ENCODE measurements at regions not wholly inside any gene's neighbourhood (a gene's known extent, or its start where the extent isn't known, plus 50 kb on each side); places are given as distances from the start of the nearest gene placed in this dataset.

GRCh38 chr11:16605389-16605893, 133.0 kb upstream of the C11orf58 start:
- H3K9me2 ChIP-seq (replicated peaks; ENCODE audit: low read depth, low read length), result no peaks in the 10 kb centered on the region
- H3K36me3 ChIP-seq (ENCODE audit: insufficient read depth, low read length), result no peaks in the 10 kb centered on the region
- no peaks in the 10 kb centered on the region for H3K4me1 ChIP-seq (ENCODE audit: insufficient read depth, low read length, poor library complexity, severe bottlenecking)
- H3K79me2 ChIP-seq (ENCODE audit: insufficient read depth, low read length), result no peaks in the 10 kb centered on the region
- no peak for TF ChIP-seq EZH2phosphoT487 (IDR thresholded peaks at IDR 0.05; ENCODE audit: borderline replicate concordance)
- no peak for TF ChIP-seq CTCF (conservative IDR thresholded peaks at IDR 0.05; ENCODE audit: low read length)
- H2AFZ ChIP-seq (ENCODE audit: low read length), result no peak overlapping the region
- H4K20me1 ChIP-seq (ENCODE audit: insufficient read depth, low read length, poor library complexity, severe bottlenecking), result no peaks in the 10 kb centered on the region
- no peaks in the 10 kb centered on the region for H3F3A ChIP-seq (ENCODE audit: low read depth)
- H3K27me3 ChIP-seq (ENCODE audit: insufficient read depth, low read length, poor library complexity, severe bottlenecking), result no peaks in the 10 kb centered on the region
- no peak overlapping the region for H3K4me3 ChIP-seq (ENCODE audit: low read length, poor library complexity, severe bottlenecking)
- no peak overlapping the region for H3K9ac ChIP-seq (ENCODE audit: low read depth, low read length, poor library complexity, severe bottlenecking)
- H3K9me3 ChIP-seq (ENCODE audit: insufficient read depth, low read depth, low read length), result no peaks in the 10 kb centered on the region
- H3K4me2 ChIP-seq (ENCODE audit: low read depth, low read length, poor library complexity, severe bottlenecking), result no peak overlapping the region

GRCh38 chr11:16604794-16605388, 133.6 kb upstream of the C11orf58 start:
- Histone ChIP-seq H3K36me3 (ENCODE audit: insufficient read depth, low read length) (no peaks in the 10 kb centered on the region), H3K4me1 (ENCODE audit: insufficient read depth, low read length, poor library complexity, severe bottlenecking) (no peaks in the 10 kb centered on the region), H3K4me2 (ENCODE audit: low read depth, low read length, poor library complexity, severe bottlenecking) (no peak overlapping the region), H3K9ac (ENCODE audit: low read depth, low read length, poor library complexity, severe bottlenecking) (no peak overlapping the region), H3K27me3 (ENCODE audit: insufficient read depth, low read length, poor library complexity, severe bottlenecking) (no peaks in the 10 kb centered on the region), H2AFZ (ENCODE audit: low read length) (no peak overlapping the region), H3F3A (ENCODE audit: low read depth) (no peaks in the 10 kb centered on the region), H3K9me3 (ENCODE audit: insufficient read depth, low read depth, low read length) (no peaks in the 10 kb centered on the region), H3K9me2 (replicated peaks; ENCODE audit: low read depth, low read length) (no peaks in the 10 kb centered on the region), H3K4me3 (ENCODE audit: low read length, poor library complexity, severe bottlenecking) (no peak overlapping the region), H4K20me1 (ENCODE audit: insufficient read depth, low read length, poor library complexity, severe bottlenecking) (no peaks in the 10 kb centered on the region), H3K79me2 (ENCODE audit: insufficient read depth, low read length) (no peaks in the 10 kb centered on the region)
- TF ChIP-seq CTCF (conservative IDR thresholded peaks at IDR 0.05; ENCODE audit: low read length) (no peak), EZH2phosphoT487 (IDR thresholded peaks at IDR 0.05; ENCODE audit: borderline replicate concordance) (no peak)

GRCh38 chr11:16603890-16604793, 134.3 kb upstream of the C11orf58 start:
- H3K36me3 ChIP-seq (ENCODE audit: insufficient read depth, low read length), result no peaks in the 10 kb centered on the region
- H3K9me3 ChIP-seq (ENCODE audit: insufficient read depth, low read depth, low read length), result no peaks in the 10 kb centered on the region
- no peaks in the 10 kb centered on the region for H3F3A ChIP-seq (ENCODE audit: low read depth)
- H3K9me2 ChIP-seq (replicated peaks; ENCODE audit: low read depth, low read length), result no peaks in the 10 kb centered on the region
- no peak overlapping the region for H3K9ac ChIP-seq (ENCODE audit: low read depth, low read length, poor library complexity, severe bottlenecking)
- H3K27me3 ChIP-seq (ENCODE audit: insufficient read depth, low read length, poor library complexity, severe bottlenecking), result no peaks in the 10 kb centered on the region
- H3K4me1 ChIP-seq (ENCODE audit: insufficient read depth, low read length, poor library complexity, severe bottlenecking), result no peaks in the 10 kb centered on the region
- no peak overlapping the region for H2AFZ ChIP-seq (ENCODE audit: low read length)
- TF ChIP-seq CTCF (conservative IDR thresholded peaks at IDR 0.05; ENCODE audit: low read length) (no peak), EZH2phosphoT487 (IDR thresholded peaks at IDR 0.05; ENCODE audit: borderline replicate concordance) (no peak)
- no peaks in the 10 kb centered on the region for H4K20me1 ChIP-seq (ENCODE audit: insufficient read depth, low read length, poor library complexity, severe bottlenecking)
- no peak overlapping the region for H3K4me2 ChIP-seq (ENCODE audit: low read depth, low read length, poor library complexity, severe bottlenecking)
- no peak overlapping the region for H3K4me3 ChIP-seq (ENCODE audit: low read length, poor library complexity, severe bottlenecking)
- no peaks in the 10 kb centered on the region for H3K79me2 ChIP-seq (ENCODE audit: insufficient read depth, low read length)

All from Loucy (cell line).